Panc1 (cell line): ENCODE measurements at regions not wholly inside any gene's neighbourhood (a gene's known extent, or its start where the extent isn't known, plus 50 kb on each side); places are given as distances from the start of the nearest gene placed in this dataset.

ENCODE experiments used
- CTCF ChIP-seq: fragments of 450-650 bp; IDR thresholded peaks from 2 replicates; pipeline ENCODE4 v1.5.1; 2017; ENCODE audit warnings: mild to moderate bottlenecking
- POLR2AphosphoS5 ChIP-seq: IDR thresholded peaks from 2 replicates; pipeline ENCODE4 v1.6.1; 2012; ENCODE audit warnings: mild to moderate bottlenecking, low read depth, low read length, moderate library complexity
- REST ChIP-seq, 2 experiments: IDR thresholded peaks; 2 replicates each; pipeline ENCODE4 v1.6.1; 2011 to 2012; ENCODE audit warnings: low read depth in 2 of 2, control low read depth in 1 of 2, low read length in 1 of 2, mild to moderate bottlenecking in 1 of 2, moderate library complexity in 1 of 2; ENCODE audit not compliant: insufficient read depth in 1 of 2
- SIN3A ChIP-seq: IDR thresholded peaks from 2 replicates; pipeline ENCODE4 v1.6.1; 2012; ENCODE audit warnings: low read depth, mild to moderate bottlenecking, low read length, moderate library complexity, borderline replicate concordance; ENCODE audit not compliant: insufficient read depth
- TCF7L2 ChIP-seq: IDR thresholded peaks from 2 replicates; pipeline ENCODE4 v1.6.1; 2011; ENCODE audit warnings: mild to moderate bottlenecking, low read depth, low read length, inconsistent platforms

- TF ChIP-seq CTCF (no peak), POLR2AphosphoS5 (no peak), SIN3A (no peak), REST (IDR thresholded peaks at IDR 0.05; ENCODE audit: insufficient read depth in 1 of 2, low read depth in 2 of 2, low read length in 1 of 2) (no peak), TCF7L2 (no peak)
These were observed 56.4 kb upstream of the PZP start for GRCh38 chr12:9264546-9264945.
